ENCODE measurements at regions not wholly inside any gene's neighbourhood (a gene's known extent, or its start where the extent isn't known, plus 50 kb on each side); places are given as distances from the start of the nearest gene placed in this dataset.
"Not testable (repeated sequence)": the region's sequence is repeated elsewhere in the genome, so short reads cannot be mapped to it uniquely, and the experiment has no call there.

DNA sequence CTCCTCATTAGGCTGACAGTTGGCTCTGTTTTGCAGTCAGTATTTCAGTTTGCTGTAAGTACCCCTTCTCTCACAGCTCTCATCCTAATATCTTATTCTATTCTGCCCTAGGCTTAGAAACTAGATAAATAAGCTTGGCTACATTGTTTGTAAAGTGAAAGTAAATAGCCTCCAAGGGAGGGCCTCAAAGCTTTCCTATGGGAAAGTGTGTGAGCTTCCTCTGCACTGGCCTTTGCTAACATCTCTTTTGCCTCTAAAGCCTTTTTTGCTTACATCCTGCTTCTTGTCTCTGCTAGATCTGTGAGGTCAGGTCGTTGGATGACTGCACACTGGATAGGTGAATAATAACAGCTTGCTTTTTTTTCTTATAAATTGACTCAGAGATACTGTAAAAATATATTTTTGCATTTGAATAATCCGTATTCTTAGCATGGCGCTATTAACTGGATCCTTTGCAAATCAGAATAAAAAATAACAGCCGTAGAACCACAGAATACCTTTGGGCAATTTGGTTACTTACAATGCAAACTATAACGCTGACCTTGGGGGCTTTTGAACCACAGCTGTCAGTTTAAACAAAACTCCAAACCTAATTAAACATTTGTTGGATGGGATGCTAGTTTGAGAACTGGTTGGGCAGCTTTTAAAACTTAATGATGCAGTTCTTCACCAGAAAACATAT, 55.1 kb downstream of the TTC6 start:
- no peak for DNase-seq

DNA sequence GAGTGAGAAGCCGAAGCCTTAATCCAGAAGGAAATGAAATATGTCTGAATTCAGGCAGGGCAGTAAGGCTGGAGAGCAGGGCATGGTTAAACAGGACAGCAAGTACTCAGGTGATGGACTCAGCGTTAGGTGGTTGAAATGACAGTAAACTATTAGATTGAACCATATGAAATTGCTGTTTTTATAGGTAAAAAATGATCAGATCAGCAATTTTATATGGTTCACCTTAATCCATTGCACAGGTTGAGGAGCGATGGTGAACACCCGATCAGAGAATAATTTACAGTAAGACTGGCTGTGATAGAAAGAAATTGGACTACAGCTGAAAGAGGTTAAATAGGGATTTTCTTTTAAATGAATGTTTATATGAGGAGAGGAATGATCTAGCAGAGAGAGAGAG, 56.6 kb downstream of the TTC6 start:
- DNase-seq = no peak

DNA sequence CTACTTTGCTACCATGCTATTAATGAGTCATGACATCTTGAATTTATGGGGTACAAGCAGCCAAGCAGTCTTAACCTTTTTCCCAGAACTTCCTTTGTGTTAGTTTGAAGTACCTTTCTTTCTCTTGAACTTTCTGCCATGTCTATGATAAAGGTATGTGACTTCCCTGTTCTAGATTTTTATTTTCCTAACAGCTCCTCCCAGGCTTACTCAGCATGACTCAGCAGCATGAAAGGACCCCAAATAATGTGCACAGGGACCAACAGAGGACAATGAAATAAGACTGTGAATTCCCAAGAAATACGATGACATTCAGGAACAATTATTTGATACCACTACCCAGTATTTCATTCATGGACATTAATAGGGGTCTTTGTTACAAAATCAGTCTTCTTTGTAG, 60.0 kb downstream of the TTC6 start:
- no peak for DNase-seq

DNA sequence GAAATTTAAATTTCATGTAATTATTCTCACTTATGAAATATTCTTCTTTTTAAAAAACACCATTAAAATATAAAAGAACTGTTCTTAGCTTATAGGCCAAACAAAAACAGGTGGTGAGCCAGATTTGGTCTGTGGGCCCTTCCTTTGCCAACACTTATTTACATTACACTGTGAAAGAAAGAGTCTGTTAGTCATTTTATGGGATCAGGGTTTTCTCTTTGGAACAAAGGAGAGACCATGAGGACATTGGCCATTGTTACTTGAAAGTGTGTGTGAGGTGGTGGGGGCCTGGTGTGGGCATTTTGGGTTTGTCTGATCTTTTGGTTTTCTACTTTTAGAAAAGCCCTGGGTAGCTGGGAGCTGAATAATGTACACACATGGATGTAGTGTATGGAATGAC, 62.7 kb downstream of the TTC6 start:
- no peak for DNase-seq

DNA sequence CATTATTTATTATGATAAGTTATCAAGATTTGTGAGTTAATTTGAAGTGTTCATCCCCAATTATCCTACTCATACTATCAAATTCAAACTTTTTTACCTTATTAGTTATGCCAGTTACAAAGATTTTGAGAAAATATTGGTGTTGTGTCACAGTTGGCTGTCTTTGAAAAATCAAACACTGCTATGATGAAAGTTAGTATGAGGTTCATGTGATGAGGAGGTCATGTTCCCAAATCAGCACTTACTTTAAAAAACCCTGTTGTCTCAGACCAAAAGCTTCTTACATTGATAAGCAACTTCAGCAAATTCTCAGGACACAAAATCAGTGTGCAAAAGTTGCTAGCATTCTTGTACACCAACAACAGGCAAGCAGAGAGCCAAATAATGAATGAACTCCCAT, 68.1 kb downstream of the TTC6 start:
- no peak for DNase-seq

DNA sequence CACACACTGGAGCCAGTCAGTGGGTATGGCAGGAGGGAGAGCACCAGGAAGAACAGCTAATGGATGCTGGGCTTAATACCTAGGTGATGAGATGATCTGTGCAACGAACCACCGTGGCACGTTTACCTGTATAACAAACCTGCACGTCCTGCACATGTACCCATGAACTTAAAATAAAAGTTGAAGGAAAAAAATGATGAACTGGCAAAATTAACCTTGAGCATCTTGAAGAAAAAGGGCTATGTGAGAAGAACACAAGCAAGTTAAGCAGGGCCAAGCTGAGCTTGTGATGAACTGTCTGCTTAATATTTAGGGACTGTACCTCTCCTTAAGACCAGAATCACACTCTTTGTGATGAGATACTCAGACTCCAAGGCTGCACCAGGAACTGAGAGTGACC, 70.0 kb downstream of the TTC6 start:
- no peak for DNase-seq

DNA sequence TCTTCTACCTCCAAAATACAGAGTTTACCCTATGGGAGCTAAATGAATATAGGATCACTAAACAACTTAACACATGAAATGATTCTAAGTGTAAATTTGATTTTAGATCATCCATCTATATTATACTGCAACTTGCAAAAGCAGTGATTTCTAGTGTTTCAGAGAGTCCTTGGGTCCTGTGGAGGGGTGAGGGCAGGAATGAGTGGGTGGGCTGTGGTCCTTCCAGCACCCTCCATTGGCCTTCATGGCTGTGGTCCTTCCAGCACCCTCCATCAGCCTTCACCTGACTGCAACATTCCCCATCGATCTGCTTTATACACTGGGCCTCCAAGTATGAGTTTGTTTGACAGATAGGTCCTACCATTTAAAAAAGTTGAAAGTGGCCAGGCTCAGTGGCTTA, 70.5 kb downstream of the TTC6 start:
- no peak for DNase-seq

DNA sequence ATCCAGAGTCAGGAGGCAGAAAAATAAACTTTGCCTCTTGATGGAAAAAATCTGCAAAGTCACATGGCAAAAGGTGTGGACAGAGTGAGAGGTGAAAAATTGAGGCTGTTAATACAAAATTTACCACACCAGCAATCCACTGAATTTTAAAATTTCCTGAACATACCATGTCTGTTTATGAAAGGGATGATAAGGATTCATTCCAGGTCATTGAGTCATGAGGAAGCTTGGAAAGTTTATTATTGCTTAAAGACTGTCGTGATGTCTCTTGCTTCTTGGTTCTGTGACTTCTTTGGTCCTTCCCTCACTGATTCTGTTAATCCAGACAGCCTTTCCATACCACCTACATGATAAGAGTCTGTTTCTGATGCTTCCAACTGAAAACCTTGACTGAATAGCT, 73.2 kb downstream of the TTC6 start:
- no peak for DNase-seq

DNA sequence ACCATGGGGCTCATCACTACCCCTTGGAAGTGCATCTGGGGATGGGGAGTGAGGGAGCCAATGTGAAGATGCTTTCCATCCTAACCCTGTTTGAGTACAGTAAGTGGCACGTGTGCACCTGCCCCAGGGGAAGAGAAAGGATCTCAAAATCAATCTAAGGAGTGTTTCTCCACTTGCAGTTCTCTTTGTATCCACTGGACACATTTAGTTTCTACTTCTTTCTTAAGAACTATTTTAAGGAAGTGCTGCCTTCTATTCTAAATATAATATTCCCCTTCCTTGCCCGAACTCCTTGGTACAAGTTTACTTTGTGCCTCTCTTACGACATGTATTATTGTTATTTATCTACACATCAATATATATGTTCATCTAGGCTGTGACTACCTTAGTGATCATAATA, 73.8 kb downstream of the TTC6 start:
- DNase-seq = no peak

DNA sequence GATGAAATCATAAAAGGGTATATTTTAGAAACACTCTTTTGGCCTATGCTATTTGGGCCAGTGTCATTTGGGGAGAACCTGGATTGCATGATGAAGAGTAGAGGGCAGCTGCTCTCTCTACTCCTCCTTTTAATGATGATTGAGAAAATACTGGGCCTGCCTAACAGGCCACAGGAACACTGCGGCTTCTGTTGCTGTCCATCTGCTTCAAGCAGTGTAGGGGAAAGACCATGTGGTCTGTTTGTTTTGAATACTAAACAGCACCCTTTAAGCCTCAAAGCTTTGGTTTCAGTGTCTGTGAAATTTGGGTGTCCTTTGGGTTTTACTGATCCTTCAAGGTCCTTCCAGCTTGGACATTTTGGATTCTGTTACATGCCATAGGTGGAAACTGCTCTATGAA, 78.0 kb downstream of the TTC6 start:
- DNase-seq = no peak

DNA sequence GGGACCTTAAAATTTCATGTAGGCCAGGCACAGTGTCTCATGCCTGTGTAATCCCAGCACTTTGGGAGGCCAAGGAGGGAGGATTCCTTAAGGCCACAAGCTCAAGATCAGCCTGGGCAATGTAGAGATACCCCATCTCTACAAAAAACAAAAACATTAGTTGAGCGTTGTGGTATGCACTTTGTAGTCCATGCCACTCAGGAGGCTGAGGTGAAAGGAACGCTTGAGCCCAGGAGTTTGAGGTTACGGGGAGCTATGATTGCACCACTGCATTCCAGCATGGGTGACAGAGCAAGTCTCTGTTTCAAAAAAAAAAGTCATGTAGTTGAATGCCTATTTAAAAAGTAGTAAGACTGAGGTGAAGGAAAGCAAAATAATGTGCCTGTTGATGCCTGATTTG, 83.5 kb downstream of the TTC6 start:
- DNase-seq = no peak

DNA sequence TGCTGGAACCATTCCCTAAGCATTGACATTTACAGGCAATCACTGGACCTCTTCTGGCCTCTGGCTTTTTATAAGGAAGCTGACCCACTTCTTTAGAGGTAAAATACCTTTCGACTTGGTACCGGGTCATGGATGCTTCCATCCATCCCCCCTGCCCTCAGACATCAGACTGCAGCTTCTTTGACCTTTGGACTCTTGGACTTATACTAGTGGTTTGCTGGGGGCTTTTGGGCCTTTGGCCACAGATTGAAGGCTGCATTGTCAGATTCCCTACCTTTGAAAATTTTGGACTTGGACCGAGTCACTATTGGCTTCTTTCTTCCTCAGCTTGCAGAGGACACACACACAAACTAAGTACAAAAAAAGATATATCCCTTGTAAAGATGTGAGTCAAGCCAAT, 86.1 kb downstream of the TTC6 start:
- DNase-seq = no peak

DNA sequence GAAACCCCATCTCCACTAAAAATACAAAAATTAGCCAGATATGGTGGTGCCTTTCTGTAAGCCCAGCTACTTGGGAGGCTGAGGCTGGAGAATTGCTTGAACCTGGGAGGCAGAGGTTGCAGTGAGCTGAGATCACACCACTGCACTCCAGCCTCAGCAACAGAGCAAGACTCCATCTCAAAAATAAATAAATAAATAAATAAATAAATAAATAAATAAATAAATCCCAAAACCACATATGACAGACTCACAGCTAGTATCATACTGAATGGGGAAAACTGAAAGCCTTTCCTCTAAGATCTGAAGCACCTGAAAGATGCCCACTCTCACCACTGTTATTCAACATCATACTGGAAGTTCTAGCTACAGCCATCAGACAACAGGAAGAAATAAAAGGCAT, 97.3 kb downstream of the TTC6 start:
- not testable (repeated sequence) for DNase-seq

DNA sequence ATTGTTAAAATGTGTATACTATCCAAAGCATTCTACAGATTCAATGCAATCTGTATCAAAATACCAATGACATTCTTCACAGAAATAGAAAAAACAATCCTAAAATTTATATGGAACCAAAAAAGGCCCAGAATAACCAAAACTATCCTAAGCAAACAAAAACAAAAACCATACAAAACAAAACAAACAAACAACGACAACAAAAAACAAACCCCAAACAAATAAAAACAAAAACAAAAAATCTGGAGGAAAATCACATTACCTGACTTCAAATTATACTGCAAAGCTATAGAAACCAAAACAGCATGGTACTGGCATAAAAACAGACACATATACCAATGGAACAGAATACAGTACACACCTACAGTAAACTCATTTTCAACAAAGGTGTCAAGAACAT, 98.0 kb downstream of the TTC6 start:
- DNase-seq = not testable (repeated sequence)

DNA sequence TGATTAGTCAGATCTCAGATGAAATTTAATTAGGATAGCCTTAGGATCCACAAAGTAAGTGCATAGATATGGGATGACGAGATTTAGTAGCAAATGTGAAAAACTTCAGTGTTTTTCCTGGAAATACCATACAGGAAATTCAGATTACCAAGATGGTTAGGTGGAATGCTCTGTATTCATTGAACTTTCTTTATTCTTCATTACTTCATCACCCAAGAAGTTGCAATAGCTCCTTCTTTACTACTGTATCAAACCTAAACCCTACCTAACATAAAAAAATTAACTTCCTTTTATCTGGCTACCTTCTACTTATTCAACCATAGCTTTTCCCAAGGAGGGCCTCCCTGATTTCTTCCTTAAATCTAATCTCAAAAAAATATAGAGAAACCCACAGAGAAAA, 100.4 kb downstream of the TTC6 start:
- DNase-seq = no peak

DNA sequence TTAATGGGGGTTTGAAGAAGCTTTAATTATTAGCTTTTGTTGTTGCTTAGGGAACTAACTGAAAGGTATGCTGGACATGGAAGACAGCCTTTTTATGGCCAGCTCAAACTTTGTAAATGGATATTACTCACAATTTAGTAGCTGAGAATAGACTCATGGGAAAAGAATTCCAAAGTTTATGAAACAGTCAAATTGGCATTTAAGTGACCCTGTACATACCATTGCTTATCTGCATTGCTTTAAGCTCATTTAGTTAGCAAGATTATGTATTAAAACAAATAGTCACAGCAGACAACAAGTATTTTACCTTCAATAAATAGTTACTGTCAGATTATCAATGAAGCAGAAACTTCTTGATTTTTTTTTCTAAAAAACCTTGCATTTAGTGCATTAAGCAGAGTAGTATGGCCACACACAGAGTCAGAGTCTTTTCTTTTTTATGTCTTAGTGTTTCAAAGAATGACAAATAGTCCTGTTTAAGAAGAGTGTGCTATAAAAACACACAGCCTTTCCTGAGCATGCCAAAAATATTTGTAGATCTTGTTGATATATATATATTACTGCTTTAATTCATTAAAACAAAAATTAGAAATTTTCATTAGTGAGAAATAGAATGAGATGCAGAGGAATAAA, 102.2 kb downstream of the TTC6 start:
- DNase-seq = no peak

DNA sequence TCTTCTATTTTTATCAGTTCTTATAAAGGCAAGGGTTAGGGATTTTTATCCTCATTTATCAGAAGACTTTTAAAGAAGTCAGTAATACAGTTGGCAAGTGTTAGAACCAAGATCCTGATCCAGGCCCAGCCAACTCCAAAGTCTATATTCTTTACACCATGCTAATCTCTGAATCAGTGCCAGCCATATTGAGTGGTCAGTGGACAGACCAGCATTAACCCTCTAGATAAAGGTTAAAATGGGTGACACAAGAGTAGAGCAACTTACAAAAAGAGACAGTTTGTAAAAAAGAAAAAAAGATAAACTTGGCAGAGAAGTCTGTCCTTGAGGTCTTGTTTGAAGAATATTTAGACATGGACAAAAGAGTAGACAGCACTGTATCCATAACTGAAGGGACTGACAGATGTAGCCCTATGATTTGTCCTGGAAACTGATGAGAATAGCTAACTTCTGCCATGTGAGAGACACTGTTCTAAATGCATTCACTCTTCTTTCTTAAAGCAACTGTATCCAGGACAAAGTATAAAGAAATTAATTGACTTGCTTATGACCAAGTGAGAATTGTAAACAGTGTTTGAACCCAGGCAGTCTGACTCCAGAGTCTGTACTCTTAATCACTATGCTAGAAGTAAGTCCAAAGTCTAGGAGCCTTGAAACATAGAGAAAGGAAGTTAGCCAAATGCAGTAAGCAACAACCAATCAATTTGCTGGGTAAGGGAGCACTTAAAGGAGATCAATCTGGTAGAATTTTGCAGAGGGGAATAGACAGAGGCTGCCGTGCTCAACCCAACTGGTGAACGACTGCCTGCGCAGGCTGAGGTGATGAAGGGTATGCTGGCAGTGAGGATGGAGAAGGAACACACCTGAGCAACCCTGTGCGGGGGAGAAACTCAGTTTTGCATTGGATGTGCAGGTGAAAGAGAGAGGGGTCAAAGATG, 103.7 kb downstream of the TTC6 start:
- no peak for DNase-seq

DNA sequence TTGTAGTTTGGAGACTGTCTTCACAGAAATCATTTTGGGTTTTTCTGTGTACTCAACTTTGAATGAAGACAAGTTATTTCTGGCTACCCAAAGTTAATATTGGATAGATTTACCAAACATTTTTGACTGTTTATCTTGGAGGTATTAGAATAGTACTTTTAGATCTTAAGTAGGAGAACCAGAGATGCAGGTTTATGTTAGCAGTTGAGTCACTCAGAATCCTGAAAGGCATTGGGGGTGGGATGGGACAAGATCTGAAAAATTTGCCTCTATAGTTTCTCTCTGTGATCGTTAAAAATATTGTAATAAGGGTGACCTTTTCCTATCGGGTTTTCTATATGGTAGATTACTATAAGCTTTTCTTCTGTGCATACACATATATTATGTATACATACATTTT, 112.3 kb downstream of the TTC6 start:
- DNase-seq = no peak

DNA sequence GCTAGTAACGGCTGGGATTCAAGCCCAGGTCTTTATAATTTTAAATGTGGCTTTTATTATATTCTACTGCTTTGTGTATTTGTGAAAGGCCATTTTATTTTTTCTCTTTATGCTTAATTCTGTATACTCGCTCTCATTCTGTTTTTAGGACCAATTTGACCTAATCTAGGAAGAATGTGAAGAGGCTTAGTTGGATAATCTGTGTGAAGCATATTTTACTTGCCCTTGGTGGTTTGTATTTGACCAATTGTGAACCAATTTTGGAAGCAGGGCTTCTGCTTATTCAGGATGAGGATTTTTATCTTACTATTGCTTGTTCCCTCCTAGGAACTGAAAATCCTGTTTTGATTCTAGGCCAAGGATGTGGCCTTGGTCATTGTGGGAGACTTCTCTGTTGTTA, 113.1 kb downstream of the TTC6 start:
- no peak for DNase-seq

DNA sequence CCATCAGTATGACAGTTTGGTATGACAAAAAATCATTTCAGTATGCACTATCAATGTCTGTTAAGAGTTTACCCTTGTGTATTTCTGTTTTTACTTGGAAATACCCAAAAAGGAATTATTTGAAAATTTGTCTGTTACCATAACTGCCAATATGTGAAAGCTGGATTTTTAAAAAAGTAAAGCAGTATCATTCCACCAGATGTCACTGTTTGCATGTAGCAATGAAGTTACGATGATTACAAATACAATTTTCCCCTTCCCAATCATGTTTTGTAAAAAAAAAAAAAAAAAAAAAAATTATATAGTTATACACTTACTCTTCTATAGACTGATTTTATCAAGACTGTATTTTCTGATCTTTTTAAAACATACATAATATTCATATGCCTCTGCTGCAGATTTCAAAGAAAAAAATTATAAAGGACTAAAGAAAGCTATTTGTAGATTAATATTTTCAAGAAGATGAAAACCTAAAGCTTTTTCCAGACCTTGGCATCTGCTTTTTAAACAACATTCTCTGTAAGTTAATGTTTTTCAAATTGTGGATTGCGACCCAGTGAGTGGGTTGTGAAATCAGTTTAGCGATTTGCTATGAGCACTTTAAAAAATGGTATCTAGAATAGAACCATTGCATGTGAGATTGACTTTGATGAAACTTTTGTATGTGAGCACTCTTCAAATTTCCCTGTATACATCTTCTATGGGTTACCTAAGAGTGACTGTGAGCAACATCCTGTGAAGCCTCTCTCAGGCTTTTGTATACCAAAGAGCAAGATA, 114.2 kb downstream of the TTC6 start:
- no peak for DNase-seq

DNA sequence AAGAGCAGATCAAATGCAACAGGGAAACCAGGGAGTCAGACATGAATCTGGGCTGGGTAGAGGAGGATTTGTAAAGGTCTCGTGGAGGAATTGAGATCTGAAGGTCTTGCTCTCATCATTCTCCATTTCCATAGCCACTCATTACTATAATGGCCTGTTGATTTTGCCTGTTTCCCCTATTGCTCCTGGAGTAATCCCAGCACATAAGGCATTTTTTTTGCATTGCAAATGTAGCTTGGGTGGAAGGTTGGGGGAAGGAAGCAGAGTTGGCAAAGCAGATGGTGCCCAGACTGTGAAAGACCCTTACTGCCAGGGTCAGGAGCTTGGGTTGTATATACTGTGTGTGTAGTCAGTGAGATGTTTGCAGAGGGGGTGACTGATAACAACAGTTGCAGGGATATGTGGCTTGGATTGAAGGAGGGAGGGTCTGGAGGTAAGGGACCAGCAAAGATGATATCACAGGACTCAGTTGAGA, 116.0 kb downstream of the TTC6 start:
- no peak for DNase-seq

DNA sequence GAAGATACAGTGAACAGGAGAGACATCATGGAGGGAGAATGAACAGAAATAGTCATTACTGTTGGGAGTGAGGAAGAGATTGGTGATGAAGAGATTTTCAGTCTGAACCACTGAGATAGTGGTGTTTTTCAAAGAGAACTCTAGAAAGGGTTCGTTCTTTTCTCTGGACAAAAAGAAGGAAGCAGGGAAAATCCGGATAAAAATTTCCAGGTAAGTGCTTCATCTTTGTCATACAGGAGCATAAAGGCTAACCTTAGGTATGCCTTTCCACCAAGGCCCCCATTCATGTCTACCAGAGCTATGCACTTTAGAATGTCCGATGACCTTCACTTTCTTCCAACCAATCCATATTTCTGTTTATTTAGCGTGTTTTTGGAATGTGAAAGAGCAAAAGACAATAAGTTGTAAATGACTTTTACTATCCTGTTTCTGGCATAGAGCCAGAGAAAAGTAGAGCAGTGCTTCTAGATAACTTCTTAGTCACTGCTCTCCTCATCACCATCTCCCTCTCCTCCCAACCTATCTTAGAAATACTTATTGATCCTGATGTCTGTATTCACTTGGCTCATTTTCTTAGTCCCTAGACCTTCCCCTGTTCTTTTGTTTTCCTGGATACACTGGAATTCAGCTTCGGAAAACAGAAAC, 116.5 kb downstream of the TTC6 start:
- DNase-seq = no peak

DNA sequence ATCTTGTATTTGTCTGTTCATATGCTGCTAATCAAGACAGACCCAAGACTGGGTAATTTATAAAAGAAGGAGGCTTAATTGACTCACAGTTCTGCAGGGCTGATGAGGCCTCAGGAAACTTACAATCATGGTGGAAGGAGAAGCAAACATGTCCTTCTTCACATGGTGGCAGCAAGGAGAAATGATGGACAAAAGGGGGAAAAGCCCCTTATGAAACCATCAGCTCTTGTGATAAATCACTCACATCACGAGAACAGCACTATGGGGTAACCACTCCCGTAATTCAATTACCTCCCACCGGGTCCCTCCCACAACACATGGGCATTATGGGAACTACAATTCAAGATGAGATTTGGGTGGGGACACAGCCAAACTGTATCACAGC, 117.0 kb downstream of the TTC6 start:
- DNase-seq = not testable (repeated sequence)
